GM18508 (cell line): ENCODE measurements at regions not wholly inside any gene's neighbourhood (a gene's known extent, or its start where the extent isn't known, plus 50 kb on each side); places are given as distances from the start of the nearest gene placed in this dataset.
A peak's percentile ranks its signal among the peaks of the same experiment; 100 is the strongest.
"Not testable (repeated sequence)": the region's sequence is repeated elsewhere in the genome, so short reads cannot be mapped to it uniquely, and the experiment has no call there.

Experiments used
- ATAC-seq: cut with Tn5 transposase; IDR thresholded peaks from one replicate; pipeline ENCODE4 v1.9.1; 2021; ENCODE audit warnings: moderate number of reproducible peaks; ENCODE audit not compliant: insufficient read depth, unreplicated experiment

DNA sequence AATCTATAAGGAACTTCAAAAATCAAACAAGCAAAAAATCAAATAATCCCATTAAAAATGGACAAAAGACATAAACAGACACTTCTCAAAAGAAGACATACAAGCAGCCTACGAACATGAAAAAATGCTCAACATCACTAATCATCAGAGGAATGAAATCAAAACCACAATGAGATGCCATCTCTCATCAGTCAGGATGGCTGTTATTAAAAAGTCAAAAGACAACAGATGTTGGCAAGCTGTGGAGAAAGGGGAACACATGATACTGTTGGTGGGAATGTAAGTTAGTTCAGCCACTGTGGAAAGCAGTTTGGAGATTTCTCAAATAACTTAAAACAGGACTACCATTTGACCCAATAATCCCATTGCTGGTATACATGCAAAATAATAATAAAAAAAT is 226.4 kb downstream of the S1PR1 start:
- no peak for ATAC-seq

DNA sequence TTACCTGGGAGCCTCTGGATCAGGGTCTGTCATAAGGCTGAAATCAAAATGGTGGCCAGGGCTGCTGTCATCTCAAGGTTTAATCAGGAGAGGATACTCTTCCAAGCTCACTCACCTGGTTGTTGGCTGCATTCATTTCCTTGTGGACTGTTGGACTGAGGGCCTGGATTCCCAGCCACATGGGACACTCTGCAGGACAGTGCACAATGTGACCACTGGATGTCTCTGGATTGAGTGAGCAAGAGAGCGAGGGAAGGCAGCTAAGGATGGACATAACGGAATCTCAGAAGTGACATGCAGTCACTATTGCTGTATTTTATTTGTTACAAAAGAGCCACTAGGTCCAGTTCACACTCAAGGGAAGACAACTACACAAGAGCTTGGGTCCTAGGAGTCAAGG is 229.1 kb downstream of the S1PR1 start:
- no peak for ATAC-seq

DNA sequence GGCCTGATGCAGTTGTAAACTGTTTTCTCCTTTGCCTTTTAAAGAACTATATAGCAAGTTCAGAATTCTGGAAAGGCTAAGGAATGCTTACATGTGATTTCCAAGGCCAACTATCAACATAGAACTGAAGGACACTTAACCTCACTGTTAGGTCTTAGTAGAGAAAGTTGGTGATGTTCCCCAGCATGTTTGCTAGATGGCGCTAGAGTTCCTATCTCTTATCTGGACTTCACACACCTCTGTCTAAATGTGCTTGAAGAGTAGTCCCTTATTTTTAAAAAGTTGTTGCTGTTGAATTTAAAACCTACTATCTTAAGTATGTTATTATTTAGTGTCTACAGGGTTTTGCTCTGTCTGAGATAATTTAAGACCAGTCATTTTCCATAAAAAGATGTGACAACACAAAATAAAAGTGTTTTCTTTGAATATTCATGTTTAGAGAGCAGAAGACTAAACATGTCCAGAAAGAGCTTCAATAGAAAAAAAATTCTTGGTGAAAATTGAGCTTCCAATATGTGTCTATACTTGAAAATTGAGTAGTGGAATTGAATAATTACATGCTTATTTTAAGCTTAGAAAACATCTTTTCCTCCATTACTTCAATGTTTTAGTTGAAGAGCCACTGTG is 237.3 kb downstream of the S1PR1 start:
- no peak for ATAC-seq

DNA sequence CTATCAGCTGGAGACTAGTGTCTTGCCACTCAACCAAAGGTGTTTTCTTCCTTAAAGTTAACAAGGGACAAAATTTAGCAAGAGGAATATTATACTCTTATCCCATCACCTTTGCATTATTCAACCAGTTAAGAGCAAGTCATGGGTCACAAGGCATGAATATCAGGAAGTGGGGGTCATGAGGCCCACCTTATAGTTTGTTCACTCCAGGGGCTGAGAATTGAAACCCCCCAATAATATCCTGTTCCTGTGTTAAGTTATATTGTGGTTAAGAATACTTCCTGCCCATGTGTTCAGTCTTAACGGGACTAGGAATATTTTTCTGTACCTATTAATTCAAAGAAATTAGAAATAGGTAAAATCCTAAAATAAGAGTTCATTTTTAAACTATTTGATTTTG is 239.7 kb downstream of the S1PR1 start:
- no peak for ATAC-seq

DNA sequence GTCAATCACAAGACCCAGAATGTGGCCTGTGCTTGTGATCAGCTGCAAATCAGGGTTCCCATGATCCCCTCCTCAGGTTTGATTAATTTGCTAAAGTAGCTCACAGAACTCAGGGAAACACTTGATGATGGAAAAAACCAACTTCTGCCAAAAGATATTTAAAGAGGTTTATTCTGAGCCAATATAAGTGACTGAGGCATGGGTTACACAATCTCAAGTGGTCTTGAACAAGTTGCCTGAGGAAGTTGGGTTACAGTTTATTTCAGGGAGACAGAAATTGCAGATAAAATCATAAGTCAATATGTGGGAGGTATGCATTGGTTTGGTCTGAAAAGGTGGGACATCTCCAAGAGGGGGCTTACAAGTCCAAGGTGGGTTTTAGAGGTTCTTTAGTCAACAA is 243.1 kb downstream of the S1PR1 start:
- no peak for ATAC-seq

DNA sequence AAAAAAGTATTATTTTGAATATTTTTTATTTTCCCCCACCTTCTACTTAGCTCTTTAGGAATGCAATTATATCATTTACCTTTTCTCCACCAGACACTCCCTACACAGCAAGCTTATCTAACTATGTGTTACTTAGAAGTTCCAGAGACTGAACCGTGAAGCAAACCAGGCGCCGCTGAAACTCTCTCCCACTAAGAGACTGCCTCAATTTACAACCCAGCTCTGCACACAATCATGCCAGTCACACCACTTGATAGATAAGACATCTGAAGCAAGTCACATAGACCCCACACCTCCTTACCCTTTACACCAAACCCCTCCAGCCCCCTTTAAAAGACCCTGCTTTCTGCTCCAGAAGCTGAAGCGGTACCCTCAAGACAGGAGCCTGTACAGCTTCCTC is 245.5 kb downstream of the S1PR1 start:
- no peak for ATAC-seq

DNA sequence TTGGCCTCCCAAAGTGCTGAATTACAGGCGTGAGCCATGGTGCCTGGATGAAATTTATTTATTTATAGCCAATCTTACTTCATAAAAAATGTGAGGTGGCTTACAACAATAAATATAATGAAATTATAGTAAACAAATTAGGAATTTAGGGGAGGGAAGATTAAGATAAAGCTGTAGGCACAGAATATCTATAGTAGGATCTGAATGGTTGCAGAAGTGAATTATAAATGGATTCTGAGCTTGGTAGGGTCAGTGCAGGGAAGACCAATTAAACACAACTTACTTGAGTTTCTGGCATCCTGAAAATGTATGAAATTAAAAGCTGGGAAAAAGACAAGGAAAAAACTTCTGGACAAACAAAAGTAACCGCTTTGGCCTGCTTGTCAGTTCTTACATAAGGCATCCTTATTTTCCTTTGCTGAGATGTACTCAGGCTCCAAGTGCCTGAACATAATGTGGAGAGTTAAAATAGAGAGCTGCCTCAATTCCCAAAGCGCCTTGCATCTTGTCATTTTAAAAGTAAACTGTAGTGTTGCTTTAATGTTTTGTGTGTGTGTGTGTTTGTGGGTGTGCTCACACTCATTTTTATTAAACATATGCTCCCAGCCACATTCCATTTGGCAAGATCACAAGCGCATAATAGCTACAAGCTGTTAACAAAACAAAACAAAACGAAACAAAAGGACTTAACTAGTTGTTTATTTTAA is 247.3 kb downstream of the S1PR1 start:
- no peak for ATAC-seq

DNA sequence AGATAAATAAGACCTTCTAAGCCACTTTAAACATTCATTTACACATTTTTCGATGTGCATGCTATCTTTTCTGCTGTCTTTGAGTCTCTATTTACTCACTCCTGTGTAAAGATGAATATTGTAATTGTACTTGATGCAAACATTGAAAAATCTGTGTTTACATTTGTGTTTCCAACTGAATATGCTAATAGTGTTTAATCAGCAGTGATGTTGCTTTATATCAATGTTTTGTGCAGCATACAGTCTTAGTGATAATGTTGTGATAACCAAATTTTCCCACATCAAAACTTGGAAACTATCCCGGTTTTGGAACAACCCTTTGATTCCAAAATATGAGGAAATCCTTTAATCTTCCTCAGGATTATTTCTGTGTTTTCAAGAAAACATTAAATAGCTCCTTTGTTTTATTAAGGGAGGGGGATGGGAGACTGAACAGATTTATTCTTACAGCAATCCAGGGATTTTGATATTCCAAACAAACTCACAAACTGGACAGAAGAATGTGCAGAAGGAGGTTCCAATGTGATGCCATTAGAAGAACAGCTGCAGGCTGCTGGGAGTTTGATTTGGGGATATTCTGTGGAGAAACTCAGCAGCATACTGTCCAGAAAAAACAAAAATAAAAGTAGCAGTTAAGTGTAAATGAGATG is 248.0 kb downstream of the S1PR1 start:
- ATAC-seq = no peak

DNA sequence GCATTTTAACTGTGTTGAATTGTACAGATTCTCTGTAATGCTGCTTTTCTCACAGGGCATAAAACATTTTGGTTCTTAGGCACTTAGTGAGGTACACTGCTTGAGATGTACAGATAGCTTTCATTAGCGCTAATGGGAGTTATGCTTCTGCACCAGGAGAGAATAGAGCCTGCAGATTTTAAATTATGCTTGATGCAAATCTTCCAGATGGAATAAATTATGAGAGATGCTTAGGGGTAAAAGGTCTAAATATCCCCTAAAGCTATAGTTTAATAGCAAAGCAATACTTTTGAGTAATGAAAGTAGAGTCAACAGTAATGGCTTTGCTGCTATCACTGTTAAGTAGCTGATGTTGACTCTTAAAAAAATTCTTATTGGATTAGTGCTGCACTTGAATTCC is 248.9 kb downstream of the S1PR1 start:
- no peak for ATAC-seq

DNA sequence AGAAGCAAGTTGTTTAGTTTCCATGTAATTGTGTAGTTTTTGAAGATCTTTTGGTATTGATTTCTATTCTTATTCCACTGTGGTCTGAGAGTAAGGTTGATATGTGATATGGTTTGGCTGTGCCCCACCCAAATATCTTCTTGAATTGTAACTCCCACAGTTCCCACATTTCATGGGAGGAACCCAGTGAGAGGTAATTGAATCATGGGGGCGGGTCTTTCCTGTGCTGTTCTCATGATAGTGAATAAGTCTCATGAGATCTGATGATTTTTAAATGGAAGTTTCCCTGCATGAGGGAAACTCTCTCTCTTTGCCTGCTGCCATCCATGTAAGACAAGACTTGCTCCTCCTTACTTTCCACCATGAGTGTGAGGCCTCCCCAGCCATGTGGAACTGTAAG is 255.3 kb downstream of the S1PR1 start:
- ATAC-seq = not testable (repeated sequence)

DNA sequence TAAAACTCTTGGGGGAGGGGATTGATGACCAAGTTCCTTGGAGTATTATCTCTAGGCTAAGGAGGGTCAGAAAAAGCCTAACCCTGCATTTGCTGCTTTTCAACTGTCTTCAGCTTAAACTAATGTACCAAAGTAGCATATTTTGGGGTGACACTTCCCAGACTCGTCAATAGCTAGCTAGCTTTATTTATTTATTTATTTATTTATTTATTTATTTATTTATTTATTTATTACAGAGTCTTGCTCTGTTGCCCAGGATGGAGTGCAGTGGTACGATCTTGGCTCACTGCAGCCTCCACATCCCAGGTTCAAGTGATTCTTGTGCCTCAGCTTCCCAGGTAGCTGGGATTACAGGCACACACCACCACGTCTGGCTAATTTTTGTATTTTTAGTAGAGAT is 257.1 kb downstream of the S1PR1 start:
- not testable (repeated sequence) for ATAC-seq

DNA sequence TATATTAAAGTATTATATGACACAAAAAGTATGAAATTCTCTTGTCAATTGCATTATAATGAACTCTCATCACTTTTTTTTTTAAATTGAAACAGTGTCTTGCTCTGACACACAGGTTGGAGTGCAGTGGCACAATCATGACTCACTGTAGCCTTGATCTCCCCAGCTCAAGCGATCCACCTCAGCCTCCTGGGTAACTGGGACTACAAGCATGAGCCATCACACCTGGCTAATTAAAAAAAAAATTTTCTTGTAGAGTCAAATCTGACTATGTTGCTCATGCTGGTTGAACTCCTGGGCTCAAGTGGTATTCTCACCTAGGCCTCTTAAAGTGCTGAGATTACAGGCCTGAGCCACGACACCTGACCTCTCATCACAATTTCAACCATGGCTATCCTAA is 259.3 kb downstream of the S1PR1 start:
- no peak for ATAC-seq

DNA sequence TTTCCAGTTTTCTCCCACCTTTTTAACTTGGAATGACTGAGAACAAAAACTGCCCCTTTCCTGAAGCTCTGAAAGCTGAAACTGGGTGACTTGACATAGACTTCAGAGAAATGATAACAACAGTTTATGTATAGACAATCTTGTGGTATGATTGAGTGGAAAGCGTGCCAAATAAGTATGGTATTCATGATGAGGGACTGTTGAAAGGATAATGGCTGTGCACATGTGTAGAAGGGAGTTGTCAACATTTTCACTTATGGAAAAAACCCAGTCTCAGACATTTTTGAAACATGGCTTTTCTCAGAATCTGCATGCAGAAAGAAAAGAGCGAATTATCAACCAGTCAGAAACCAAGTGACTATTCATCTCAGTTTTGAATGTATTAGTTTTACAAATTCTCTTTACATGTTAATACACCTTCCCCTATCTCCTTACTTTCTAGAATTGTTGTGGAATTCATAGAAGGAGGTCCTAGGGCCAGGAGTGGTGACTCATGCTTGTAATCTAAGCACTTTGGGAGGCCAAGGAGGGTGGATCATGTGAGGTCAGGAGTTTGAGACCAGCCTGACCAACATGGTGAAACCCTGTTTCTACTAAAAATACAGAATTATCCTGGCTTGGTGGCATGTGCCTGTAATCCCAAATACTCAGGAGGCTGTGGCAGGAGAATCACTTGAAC is 261.2 kb downstream of the S1PR1 start:
- ATAC-seq = no peak

DNA sequence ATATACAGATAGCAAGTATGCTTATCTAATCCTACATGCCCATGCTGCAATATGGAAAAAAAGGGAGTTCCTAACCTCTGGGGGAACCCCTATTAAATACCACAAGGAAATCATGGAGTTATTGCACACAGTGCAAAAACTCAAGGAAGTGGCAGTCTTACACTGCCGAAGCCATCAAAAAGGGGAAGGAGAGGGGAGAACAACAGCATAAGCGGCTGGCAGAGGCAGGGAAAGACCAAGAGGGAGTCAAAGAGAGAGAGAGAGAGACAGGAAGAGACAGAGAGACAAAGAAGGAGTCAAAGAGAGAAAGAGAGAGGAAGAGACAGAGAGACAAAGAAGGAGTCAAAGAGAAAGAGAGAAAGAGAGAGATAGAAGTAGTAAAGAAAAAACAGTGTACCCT is 267.3 kb downstream of the S1PR1 start:
- ATAC-seq = not testable (repeated sequence)

DNA sequence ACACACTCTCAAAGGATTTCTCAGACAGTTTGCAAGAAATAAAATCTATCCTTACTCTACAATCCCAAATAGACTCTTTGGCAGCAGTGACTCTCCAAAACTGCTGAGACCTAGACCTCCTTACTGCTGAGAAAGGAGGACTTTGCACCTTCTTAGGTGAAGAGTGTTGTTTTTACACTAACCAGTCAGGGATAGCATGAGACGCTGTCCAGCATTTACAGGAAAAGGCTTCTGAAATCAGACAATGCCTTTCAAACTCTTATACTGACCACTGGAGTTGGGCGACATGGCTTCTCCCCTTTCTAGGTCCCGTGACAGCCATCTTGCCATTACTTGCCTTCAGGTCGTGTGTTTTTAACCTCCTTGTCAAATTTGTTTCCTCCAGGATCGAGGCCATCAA is 268.4 kb downstream of the S1PR1 start:
- ATAC-seq = not testable (repeated sequence)

DNA sequence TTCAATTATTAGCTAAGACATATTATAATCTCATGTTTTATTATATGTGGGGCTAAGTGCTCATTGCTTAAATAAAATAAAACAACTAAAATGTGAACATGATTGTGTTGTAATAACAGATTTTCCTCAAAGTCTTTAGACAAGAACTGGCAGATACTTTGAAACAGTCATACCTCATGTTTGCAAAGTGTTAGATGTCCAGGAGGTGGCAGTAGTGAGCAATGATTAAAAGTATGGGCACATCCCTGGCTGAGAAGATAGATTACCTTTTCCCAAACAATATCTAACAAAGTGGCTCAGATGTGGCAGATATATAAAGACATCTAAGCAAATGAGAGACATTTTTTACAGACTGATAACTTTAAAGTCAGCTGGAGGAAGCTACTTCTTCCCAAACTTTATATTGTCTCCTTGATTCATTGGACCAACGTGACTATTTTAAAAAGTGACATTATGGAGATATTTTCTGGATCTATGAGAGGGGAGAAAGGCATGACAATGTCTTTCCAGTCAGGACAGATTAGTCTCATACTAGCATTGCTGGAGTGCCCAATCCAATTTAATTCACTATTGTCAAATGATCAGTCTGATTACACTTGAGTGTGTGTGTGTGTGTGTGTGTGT is 269.8 kb downstream of the S1PR1 start:
- ATAC-seq = peak; percentile 76

DNA sequence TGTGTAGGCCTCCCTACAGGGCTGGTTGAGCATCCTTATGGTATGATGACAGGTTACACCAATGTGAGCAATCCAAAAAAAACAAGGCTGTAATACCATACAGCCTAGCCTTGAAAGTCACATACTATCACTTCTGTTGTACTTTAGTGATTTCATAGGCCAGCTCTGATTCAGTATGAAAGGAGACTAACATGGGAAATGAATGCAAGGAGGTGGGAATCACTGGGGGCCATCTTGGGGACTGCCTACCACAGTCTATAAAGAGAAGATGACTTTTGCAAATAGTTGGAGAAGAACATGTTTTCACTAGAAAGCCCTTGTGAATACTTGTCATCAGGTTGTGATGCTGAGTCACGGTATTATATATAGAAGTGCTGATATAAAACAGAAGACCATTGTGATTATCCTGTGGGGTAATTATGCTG is 270.7 kb downstream of the S1PR1 start:
- no peak for ATAC-seq

DNA sequence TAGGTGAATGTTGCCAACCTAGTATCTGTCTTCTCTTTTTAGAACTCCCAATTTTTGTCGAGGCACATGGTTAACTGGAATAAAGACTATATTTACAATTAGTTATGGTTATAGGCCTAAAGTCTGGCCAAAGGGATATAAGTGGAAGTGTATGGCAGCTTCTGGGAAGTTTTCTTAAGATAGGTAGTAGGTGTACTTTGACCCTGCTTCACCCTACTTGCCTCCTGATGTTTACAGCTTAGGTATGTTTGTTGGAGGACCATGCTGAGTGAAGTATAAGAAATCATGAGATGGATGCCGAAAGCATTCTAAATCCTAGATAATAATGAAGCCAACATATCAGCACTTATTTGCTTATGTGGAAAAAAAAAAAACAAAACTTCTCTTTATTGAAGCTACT is 272.1 kb downstream of the S1PR1 start:
- ATAC-seq = no peak

DNA sequence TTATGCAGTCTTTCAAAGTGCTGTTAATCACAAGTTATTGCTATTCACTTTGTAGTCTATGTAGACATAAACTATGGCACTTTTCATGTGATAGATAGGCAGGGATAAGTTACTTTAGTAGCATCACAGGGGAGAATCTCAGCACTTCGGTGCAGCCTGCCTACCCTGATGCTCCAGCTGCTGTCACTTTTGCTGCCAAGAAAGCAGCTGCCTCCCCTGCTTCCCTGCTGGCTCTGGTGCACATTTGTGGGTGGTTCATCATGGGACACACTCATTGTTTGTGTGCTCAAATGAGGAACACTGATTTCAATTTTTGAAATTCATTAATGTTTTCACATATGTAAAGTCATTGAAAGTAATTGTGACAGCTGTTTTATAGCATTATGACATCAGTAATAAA is 272.6 kb downstream of the S1PR1 start:
- ATAC-seq = no peak

DNA sequence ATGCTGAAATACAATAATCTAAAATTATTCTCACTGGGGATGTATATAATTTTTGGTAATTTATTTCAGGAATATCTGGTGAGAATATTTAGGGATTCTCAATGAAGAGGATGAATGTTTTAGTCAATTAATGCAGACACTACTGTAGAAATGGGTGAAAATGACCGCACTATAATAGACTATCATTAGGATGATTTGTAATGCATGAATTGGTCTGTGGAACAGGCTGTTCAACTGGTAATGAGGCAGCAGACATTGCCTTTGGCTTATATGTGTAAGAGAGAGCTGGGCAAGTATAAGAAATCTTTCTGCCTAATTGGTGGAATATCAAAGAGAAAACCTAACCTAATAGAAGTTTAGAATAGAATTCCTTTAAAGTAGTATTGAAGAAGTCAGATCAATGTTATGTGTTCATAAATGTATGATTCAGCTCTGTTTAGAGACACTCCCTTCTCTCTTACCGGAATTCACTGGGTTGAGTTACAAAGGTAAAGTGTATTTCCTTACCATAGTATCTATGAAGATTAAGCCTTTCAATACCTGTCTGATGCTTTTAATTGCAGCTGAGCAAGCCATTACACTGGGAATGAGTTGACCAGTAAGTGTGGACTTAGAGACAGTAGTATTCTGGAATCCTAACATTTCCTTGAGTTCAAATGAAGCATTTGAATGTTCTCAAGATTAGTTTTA is 274.5 kb downstream of the S1PR1 start:
- ATAC-seq = no peak
